A673 (cell line): ENCODE measurements at regions not wholly inside any gene's neighbourhood (a gene's known extent, or its start where the extent isn't known, plus 50 kb on each side); places are given as distances from the start of the nearest gene placed in this dataset.

Source experiments
- BruUV-seq: library from RNA; stranded (reverse); fragments of 400-500 nt; replicated peaks from 2 replicates; lab custom pipeline; 2021; lab: Mats Ljungman, UMichigan
- CTCF ChIA-PET: fragments of 300-600 bp; sonication (Branson Sonifier 250); formaldehyde crosslinking; loops from one replicate; lab custom pipeline; 2022; ENCODE audit warnings: antibody characterized with exemption; lab: Charles Lee
- POLR2A ChIA-PET: fragments of 300-600 bp; sonication (Branson Sonifier 250); formaldehyde crosslinking; loops from one replicate; lab custom pipeline; 2022; ENCODE audit warnings: antibody characterized with exemption; ENCODE audit not compliant: low non-redundant PET; lab: Charles Lee
- DNase-seq: peaks from one replicate; pipeline ENCODE4 v3.0.0-alpha.2; 2015; ENCODE audit warnings: low spot score
- H3K27ac ChIP-seq: fragments of 200-600 bp; sonication (generic); 2 replicates; pipeline ENCODE4 v1.5.1; 2016; ENCODE audit warnings: mixed run types, low read depth, mild to moderate bottlenecking, mixed read lengths, antibody characterized with exemption, low read length; ENCODE audit not compliant: poor library complexity, severe bottlenecking
- H3K27me3 ChIP-seq: fragments of 200-600 bp; sonication (generic); replicated peaks from 2 replicates; pipeline ENCODE4 v1.6.1; 2017; ENCODE audit warnings: mixed run types, low read depth, mild to moderate bottlenecking, mixed read lengths, antibody characterized with exemption, low read length; ENCODE audit not compliant: insufficient read depth, poor library complexity
- H3K36me3 ChIP-seq: fragments of 200-600 bp; sonication (generic); 2 replicates; pipeline ENCODE4 v1.6.1; 2016; ENCODE audit warnings: mixed run types, mild to moderate bottlenecking, mixed read lengths, antibody characterized with exemption, low read length; ENCODE audit not compliant: insufficient read depth, poor library complexity, severe bottlenecking
- H3K4me1 ChIP-seq: fragments of 200-600 bp; sonication (generic); 2 replicates; pipeline ENCODE4 v1.6.1; 2017; ENCODE audit warnings: mixed run types, mild to moderate bottlenecking, mixed read lengths, antibody characterized with exemption, low read length; ENCODE audit not compliant: insufficient read depth, poor library complexity, severe bottlenecking
- H3K4me3 ChIP-seq: fragments of 200-600 bp; sonication (generic); 2 replicates; pipeline ENCODE4 v1.5.1; 2016; ENCODE audit warnings: low read depth, mixed run types, mild to moderate bottlenecking, mixed read lengths, low read length; ENCODE audit not compliant: poor library complexity, severe bottlenecking
- H3K9me3 ChIP-seq: fragments of 200-600 bp; sonication (generic); 2 replicates; pipeline ENCODE4 v1.6.1; 2016; ENCODE audit warnings: mixed run types, low read depth, mild to moderate bottlenecking, mixed read lengths, antibody characterized with exemption, low read length; ENCODE audit not compliant: poor library complexity, severe bottlenecking
- EZH2 ChIP-seq: fragments of 200-600 bp; sonication (generic); IDR thresholded peaks from 2 replicates; pipeline ENCODE4 v1.6.1; 2017; ENCODE audit warnings: borderline replicate concordance, low read depth, mild to moderate bottlenecking, mixed read lengths, antibody characterized with exemption, low read length; ENCODE audit not compliant: poor library complexity, severe bottlenecking
- intact Hi-C: fragments of 100-400 bp; cut with micrococcal nuclease; formaldehyde crosslinking; loops from one replicate; pipeline ENCODE4 v1.10.0; 2022; ENCODE audit not compliant: unreplicated experiment
- TF ChIP-seq, protein P1 (sequence below): fragments of 300-800, 200-600 bp; sonication (generic); conservative IDR thresholded peaks from 2 replicates; pipeline ENCODE4 v1.5.1; 2017; ENCODE audit warnings: low read depth, mild to moderate bottlenecking, antibody characterized with exemption, low read length, moderate library complexity, mixed read lengths

DNA sequence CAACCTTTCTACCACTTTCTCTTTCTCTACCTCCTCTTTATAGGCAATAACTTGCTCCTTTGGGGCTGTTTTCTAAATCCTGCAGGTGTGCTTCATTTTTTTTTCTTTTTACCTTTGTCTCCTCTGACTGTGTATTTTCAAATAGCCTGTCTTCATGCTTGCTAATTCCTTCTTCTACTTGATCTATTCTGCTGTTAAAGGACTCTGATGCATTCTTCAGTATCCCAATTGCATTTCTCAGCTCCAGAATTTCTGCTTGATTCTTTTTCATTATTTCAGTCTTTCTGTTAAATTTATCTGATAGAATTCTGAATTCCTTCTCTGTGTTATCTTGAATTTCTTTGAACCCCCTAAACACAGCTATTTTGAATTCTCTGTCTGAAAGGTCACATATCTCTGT, 67.7 kb upstream of the IL2 start:
- TF ChIP-seq, protein P1, sequence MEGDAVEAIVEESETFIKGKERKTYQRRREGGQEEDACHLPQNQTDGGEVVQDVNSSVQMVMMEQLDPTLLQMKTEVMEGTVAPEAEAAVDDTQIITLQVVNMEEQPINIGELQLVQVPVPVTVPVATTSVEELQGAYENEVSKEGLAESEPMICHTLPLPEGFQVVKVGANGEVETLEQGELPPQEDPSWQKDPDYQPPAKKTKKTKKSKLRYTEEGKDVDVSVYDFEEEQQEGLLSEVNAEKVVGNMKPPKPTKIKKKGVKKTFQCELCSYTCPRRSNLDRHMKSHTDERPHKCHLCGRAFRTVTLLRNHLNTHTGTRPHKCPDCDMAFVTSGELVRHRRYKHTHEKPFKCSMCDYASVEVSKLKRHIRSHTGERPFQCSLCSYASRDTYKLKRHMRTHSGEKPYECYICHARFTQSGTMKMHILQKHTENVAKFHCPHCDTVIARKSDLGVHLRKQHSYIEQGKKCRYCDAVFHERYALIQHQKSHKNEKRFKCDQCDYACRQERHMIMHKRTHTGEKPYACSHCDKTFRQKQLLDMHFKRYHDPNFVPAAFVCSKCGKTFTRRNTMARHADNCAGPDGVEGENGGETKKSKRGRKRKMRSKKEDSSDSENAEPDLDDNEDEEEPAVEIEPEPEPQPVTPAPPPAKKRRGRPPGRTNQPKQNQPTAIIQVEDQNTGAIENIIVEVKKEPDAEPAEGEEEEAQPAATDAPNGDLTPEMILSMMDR = no peak
- TF ChIP-seq EZH2 = no peak
- POLR2A ChIA-PET = no interaction called here
- intact Hi-C loops = no loop called here
- BruUV-seq = no TSS peak
- Histone ChIP-seq H3K36me3 (no peaks in the 10 kb centered on the region), H3K4me3 (no peak overlapping the region), H3K27ac (no peak overlapping the region), H3K27me3 (no peaks in the 10 kb centered on the region), H3K4me1 (no peaks in the 10 kb centered on the region), H3K9me3 (no peaks in the 10 kb centered on the region)
- CTCF ChIA-PET = no interaction called here
- DNase-seq = no peak

DNA sequence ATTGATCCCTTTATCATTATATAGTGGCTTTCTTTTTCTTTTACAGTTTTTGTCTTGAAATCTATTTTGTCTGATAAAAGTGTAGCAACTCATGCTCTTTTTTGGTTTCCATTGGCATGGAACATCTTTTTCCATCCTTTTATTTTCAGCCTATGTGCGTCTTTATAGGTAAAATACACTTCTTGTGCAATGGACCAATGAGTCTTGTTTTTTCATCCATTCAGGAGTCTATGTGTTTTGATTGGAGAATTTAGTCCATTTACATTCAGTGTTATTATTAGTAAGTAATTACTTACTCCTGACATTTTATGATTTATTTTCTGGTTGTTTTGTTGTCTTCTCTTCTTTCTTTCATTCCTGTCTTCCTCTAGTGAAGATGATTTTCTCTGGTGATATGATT, 66.4 kb upstream of the IL2 start:
- ChIA-PET CTCF (no interaction called here), POLR2A (no interaction called here)
- no peak for DNase-seq
- intact Hi-C loops = no loop called here
- Histone ChIP-seq H3K4me1 (no peaks in the 10 kb centered on the region), H3K27ac (no peak overlapping the region), H3K9me3 (no peaks in the 10 kb centered on the region), H3K36me3 (no peaks in the 10 kb centered on the region), H3K4me3 (no peak overlapping the region), H3K27me3 (no peaks in the 10 kb centered on the region)
- TF ChIP-seq, protein P1 = no peak
- no peak for TF ChIP-seq EZH2
- no TSS peak for BruUV-seq

DNA sequence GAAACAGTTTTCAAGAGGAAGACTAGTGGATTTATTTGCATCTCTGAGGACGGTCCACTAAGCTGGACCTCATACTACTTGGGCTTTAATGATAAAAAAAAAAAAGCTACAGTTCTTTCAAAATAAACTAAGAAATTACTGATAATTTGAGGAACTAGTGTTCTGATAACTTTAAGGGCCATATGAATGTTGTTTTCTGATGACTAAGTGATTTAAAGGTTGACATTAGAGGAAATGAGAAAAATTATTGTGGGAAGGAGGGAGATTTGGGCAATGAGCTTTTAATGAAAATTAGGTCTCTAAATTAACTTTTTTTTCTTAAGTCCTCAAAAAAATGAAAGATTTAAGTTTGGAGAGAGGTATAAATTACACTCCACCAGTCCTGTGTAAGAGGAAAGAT, 60.8 kb upstream of the IL2 start:
- no peaks in the 10 kb centered on the region for H3K4me1 ChIP-seq
- peaks cover 11% of the 10 kb centered on the region for H3K27me3 ChIP-seq
- ChIA-PET POLR2A (no interaction called here), CTCF (no interaction called here)
- no TSS peak for BruUV-seq
- intact Hi-C loops = no loop called here
- no peak for DNase-seq
- no peaks in the 10 kb centered on the region for H3K9me3 ChIP-seq
- no peak overlapping the region for H3K27ac ChIP-seq
- H3K4me3 ChIP-seq = no peak overlapping the region
- H3K36me3 ChIP-seq = no peaks in the 10 kb centered on the region
- TF ChIP-seq, protein P1 = no peak
- no peak for TF ChIP-seq EZH2
